ENCODE measurements at regions not wholly inside any gene's neighbourhood (a gene's known extent, or its start where the extent isn't known, plus 50 kb on each side); places are given as distances from the start of the nearest gene placed in this dataset.

DNA sequence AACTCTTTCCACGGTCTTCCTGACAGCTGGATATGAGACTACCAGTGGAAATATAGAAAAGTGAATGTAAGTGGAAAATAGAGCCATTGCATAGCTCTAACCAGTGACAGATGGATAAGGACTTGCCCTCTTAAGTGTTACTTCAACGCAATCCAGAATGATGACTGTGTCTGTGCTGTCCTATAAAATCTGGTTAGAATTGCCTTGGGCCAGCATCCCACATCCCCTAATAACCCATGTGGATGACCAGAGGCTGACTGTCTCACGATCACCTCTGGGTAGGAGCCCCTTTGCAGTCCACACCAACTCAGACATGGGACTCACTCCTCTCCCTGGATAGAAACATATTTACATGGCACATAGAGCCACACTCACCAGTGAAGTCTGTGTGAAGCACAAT is 186.6 kb downstream of the C1D start:
- no peak overlapping the region for H3K4me3 ChIP-seq
- no peaks in the 10 kb centered on the region for H3K9me3 ChIP-seq (ENCODE audit: control insufficient read depth in 4 of 4, insufficient read depth in 3 of 4, low read length in 3 of 4)
- WGBS, 2 donors: 90 to 92% methylated on average over 3 of the region's 3 CpGs
- H3K36me3 ChIP-seq (ENCODE audit: control insufficient read depth in 4 of 4, insufficient read depth in 4 of 4, low read length in 4 of 4): no peaks in the 10 kb centered on the region
- no peaks in the 10 kb centered on the region for H3K27me3 ChIP-seq (ENCODE audit: control insufficient read depth in 3 of 3, insufficient read depth in 3 of 3, low read length in 2 of 3)
- DNase-seq (no peak), ATAC-seq (ENCODE audit: insufficient read depth, low FRiP score) (no peak)
- no peak overlapping the region for H3K9ac ChIP-seq (ENCODE audit: insufficient read depth in 1 of 2, low read length in 2 of 2)
- H3K4me1 ChIP-seq (ENCODE audit: control insufficient read depth in 5 of 5, insufficient read depth in 5 of 5, low read length in 5 of 5): peaks cover 0 to 2% (median 0%) of the 10 kb centered on the region in 5 donors
- no peak overlapping the region for H3K27ac ChIP-seq (ENCODE audit: low read depth in 1 of 2, low read length in 1 of 2)
- TF ChIP-seq, protein P1, sequence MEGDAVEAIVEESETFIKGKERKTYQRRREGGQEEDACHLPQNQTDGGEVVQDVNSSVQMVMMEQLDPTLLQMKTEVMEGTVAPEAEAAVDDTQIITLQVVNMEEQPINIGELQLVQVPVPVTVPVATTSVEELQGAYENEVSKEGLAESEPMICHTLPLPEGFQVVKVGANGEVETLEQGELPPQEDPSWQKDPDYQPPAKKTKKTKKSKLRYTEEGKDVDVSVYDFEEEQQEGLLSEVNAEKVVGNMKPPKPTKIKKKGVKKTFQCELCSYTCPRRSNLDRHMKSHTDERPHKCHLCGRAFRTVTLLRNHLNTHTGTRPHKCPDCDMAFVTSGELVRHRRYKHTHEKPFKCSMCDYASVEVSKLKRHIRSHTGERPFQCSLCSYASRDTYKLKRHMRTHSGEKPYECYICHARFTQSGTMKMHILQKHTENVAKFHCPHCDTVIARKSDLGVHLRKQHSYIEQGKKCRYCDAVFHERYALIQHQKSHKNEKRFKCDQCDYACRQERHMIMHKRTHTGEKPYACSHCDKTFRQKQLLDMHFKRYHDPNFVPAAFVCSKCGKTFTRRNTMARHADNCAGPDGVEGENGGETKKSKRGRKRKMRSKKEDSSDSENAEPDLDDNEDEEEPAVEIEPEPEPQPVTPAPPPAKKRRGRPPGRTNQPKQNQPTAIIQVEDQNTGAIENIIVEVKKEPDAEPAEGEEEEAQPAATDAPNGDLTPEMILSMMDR (IDR thresholded peaks at IDR 0.05; ENCODE audit: control extremely low read depth, extremely low read depth): no peak

DNA sequence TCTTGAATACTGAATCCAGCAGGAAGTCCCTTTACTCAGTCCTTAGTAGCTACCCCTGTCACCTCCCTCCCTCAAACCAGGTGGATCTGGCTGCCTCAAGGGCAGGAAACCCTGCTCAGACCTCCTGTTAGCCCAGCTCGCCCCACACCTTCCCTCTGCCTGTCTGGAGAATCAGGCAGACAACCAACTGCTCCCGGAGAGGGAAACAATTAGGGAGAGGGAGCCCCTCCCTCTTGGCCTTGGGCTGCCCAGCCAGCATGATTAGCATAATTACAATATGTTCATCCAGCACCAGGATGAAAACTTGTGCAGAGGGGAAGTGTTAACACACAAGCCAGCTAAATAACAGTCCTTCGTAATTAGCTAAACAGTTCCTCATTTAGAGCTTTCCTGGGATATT is 185.5 kb downstream of the C1D start:
- Histone ChIP-seq H3K9ac (ENCODE audit: insufficient read depth in 1 of 2, low read length in 2 of 2) (no peak overlapping the region), H3K36me3 (ENCODE audit: control insufficient read depth in 4 of 4, insufficient read depth in 4 of 4, low read length in 4 of 4) (no peaks in the 10 kb centered on the region), H3K27me3 (ENCODE audit: control insufficient read depth in 3 of 3, insufficient read depth in 3 of 3, low read length in 2 of 3) (no peaks in the 10 kb centered on the region), H3K4me1 (ENCODE audit: control insufficient read depth in 5 of 5, insufficient read depth in 5 of 5, low read length in 5 of 5) (peaks cover 0 to 2% (median 0%) of the 10 kb centered on the region in 5 donors), H3K4me3 (no peak overlapping the region), H3K27ac (ENCODE audit: low read depth in 1 of 2, low read length in 1 of 2) (no peak overlapping the region), H3K9me3 (ENCODE audit: control insufficient read depth in 4 of 4, insufficient read depth in 3 of 4, low read length in 3 of 4) (no peaks in the 10 kb centered on the region)
- WGBS, 2 donors: 40 to 55% methylated on average over 3 of the region's 3 CpGs
- TF ChIP-seq, protein P1 (IDR thresholded peaks at IDR 0.05; ENCODE audit: control extremely low read depth, extremely low read depth): no peak
- DNase-seq (no peak), ATAC-seq (ENCODE audit: insufficient read depth, low FRiP score) (no peak)

DNA sequence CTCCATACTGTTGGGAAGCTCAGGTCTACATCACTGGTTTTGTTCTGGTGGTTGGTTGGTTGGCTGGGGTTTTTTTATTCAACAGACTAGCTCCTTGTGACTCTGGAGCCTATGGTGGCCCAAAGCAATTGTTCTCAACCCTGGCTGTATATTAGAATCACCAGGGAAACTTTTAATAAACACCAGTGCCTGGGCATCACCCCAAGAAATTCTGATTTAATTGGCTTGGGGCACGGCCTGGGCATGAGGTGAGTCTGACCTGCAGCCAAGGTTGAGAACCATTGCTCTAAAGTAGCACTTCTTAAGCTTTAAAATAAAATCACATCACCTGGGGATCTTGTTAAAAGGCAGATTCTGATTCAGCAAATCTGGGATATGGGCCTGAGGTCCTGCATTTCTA is 184.1 kb downstream of the C1D start:
- Histone ChIP-seq H3K9me3 (ENCODE audit: control insufficient read depth in 4 of 4, insufficient read depth in 3 of 4, low read length in 3 of 4) (no peaks in the 10 kb centered on the region), H3K4me3 (no peak overlapping the region), H3K9ac (ENCODE audit: insufficient read depth in 1 of 2, low read length in 2 of 2) (no peak overlapping the region), H3K27ac (ENCODE audit: low read depth in 1 of 2, low read length in 1 of 2) (no peak overlapping the region), H3K4me1 (ENCODE audit: control insufficient read depth in 5 of 5, insufficient read depth in 5 of 5, low read length in 5 of 5) (peaks cover 0 to 2% (median 0%) of the 10 kb centered on the region in 5 donors), H3K27me3 (ENCODE audit: control insufficient read depth in 3 of 3, insufficient read depth in 3 of 3, low read length in 2 of 3) (no peaks in the 10 kb centered on the region), H3K36me3 (ENCODE audit: control insufficient read depth in 4 of 4, insufficient read depth in 4 of 4, low read length in 4 of 4) (no peaks in the 10 kb centered on the region)
- DNase-seq (no peak), ATAC-seq (ENCODE audit: insufficient read depth, low FRiP score) (no peak)
- TF ChIP-seq, protein P1 (IDR thresholded peaks at IDR 0.05; ENCODE audit: control extremely low read depth, extremely low read depth): no peak
- 59 to 71% methylated on average over 1 of the region's 1 CpG for WGBS, 2 donors

DNA sequence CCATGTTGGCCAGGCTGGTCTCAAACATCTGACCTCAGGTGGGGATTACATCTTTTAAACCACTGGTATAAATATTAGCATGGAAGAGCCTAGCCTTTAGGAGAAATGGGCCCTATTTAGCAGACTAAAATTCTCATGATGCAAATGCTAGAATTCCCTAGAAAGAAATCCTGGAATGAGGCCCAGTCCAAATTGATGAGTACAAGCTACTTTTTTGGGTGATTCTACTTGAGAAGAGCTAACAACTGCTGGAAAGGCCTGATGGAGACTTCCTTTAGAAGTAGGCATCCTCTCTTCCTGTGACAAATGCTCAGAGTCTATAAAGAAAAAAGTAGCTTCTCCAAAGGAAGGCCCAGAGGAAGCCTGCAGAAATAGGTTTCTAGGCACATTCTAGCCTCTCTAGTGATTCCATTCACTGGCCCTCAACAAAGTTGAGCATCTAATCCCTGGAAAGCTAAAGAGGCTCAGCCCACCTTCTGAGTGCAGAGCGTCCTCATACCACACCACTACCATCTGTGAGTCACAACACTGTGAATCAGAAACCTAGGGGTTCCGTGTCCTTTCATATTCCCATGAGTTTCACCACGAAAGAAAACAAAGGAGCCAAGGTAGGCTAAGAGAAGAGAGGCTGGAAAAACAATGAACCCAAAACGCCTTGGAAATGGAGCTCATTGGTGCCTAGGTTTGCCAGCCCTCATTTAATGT is 183.1 kb downstream of the C1D start:
- Histone ChIP-seq H3K27ac (ENCODE audit: low read depth in 1 of 2, low read length in 1 of 2) (no peak overlapping the region), H3K36me3 (ENCODE audit: control insufficient read depth in 4 of 4, insufficient read depth in 4 of 4, low read length in 4 of 4) (no peaks in the 10 kb centered on the region), H3K4me3 (no peak overlapping the region), H3K9me3 (ENCODE audit: control insufficient read depth in 4 of 4, insufficient read depth in 3 of 4, low read length in 3 of 4) (no peaks in the 10 kb centered on the region), H3K27me3 (ENCODE audit: control insufficient read depth in 3 of 3, insufficient read depth in 3 of 3, low read length in 2 of 3) (no peaks in the 10 kb centered on the region), H3K4me1 (ENCODE audit: control insufficient read depth in 5 of 5, insufficient read depth in 5 of 5, low read length in 5 of 5) (peaks cover 0 to 2% (median 0%) of the 10 kb centered on the region in 5 donors), H3K9ac (ENCODE audit: insufficient read depth in 1 of 2, low read length in 2 of 2) (no peak overlapping the region)
- TF ChIP-seq, protein P1 (IDR thresholded peaks at IDR 0.05; ENCODE audit: control extremely low read depth, extremely low read depth): no peak
- DNase-seq (no peak), ATAC-seq (ENCODE audit: insufficient read depth, low FRiP score) (peak; percentile 16)
- 85 to 92% methylated on average over 4 of the region's 4 CpGs for WGBS, 2 donors
